ENCODE measurements at regions not wholly inside any gene's neighbourhood (a gene's known extent, or its start where the extent isn't known, plus 50 kb on each side); places are given as distances from the start of the nearest gene placed in this dataset.

DNA sequence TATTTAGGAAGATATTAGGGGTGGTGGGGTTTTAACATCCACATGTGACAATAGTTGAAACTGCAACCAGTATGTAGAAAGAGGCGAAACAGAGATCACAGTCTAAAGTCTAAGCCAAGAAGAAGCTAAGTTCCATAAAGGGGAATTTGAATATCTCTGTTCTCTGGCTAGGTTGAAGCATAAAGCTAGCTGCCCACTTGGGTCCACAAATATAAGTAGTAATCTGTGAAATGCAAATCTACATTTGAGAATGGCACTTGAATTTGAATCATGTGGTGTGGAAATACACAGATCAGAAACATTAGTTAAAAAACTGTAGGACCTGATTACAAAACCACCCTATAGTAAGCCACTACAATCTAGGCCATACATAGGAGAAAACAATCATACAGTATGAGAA lies 602.1 kb downstream of the LMO4 start:
- H3K4me3 ChIP-seq (ENCODE audit: control insufficient read depth in 1 of 2, extremely low read depth in 1 of 2, low read length in 1 of 2) = no peak overlapping the region
- no peaks in the 10 kb centered on the region for H3K36me3 Mint-ChIP-seq
- ChIA-PET CTCF (interaction anchor here in 1 of 2 donors (0.6 kb wide), 1 partner anchor 1095 kb away, joined by 9 read pairs; no protein-coding TSS in a partner anchor), POLR2A (no interaction called here)
- no peaks in the 10 kb centered on the region for H3K4me1 Mint-ChIP-seq
- H3K9me3 Mint-ChIP-seq = peaks cover 5 to 15% (median 5%) of the 10 kb centered on the region in 3 donors
- H3K36me3 ChIP-seq (ENCODE audit: control insufficient read depth in 2 of 2, extremely low read depth in 1 of 2, insufficient read depth in 1 of 2, low read length in 1 of 2) = no peaks in the 10 kb centered on the region
- H3K27ac ChIP-seq (ENCODE audit: low read length) = no peak overlapping the region
- ATAC-seq (replicated peaks in 1 of 4) (no peak), DNase-seq (no peak)
- H3K4me1 ChIP-seq (ENCODE audit: control insufficient read depth in 1 of 2, extremely low read depth in 1 of 2, insufficient read depth in 2 of 2, low read length in 2 of 2) = no peaks in the 10 kb centered on the region
- 67% methylated on average over 1 of the region's 1 CpG for WGBS (ENCODE audit: insufficient coverage)
- H3K4me3 Mint-ChIP-seq = no peak overlapping the region
- H3K27me3 Mint-ChIP-seq = peaks cover 3 to 4% of the 10 kb centered on the region in 2 donors
- peaks cover 0 to 2% of the 10 kb centered on the region in 2 experiments for H3K27me3 ChIP-seq (replicated peaks in 1 of 2; ENCODE audit: control insufficient read depth in 2 of 2, extremely low read depth in 1 of 2, insufficient read depth in 2 of 2, low read length in 1 of 2)
- no peak overlapping the region for H3K27ac Mint-ChIP-seq
- H3K9me3 ChIP-seq = peaks cover 4% of the 10 kb centered on the region

DNA sequence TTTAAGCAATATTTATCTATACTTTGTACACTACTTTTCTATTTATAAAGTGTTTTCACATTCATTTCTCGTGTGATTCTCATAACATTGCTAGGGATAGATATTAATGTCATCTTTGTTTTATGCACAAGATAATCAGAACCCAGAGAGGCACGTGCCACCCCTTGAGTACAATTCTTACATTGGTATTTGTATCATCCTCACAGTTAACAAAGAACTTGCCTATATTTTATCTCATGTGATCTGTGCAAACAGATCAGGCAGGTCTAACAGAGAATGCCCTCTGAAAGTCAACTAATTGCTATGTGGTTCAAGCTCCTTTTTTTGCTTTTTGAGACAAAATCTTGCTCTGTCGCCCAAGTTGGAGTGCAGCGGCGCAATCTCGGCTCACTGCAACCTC lies 604.5 kb downstream of the LMO4 start:
- no CpG with 5 or more reads among the region's 6 CpGs for WGBS (ENCODE audit: insufficient coverage)
- DNase-seq (no peak), ATAC-seq (replicated peaks in 1 of 4) (no peak)
- Mint-ChIP-seq H3K27me3 (peaks cover 3 to 4% of the 10 kb centered on the region in 2 donors), H3K4me3 (no peak overlapping the region), H3K4me1 (no peaks in the 10 kb centered on the region), H3K9me3 (peaks cover 5 to 15% (median 5%) of the 10 kb centered on the region in 3 donors), H3K36me3 (no peaks in the 10 kb centered on the region), H3K27ac (no peak overlapping the region)
- peaks cover 0 to 2% of the 10 kb centered on the region in 2 experiments for H3K27me3 ChIP-seq (replicated peaks in 1 of 2; ENCODE audit: control insufficient read depth in 2 of 2, extremely low read depth in 1 of 2, insufficient read depth in 2 of 2, low read length in 1 of 2)
- no peaks in the 10 kb centered on the region for H3K4me1 ChIP-seq (ENCODE audit: control insufficient read depth in 1 of 2, extremely low read depth in 1 of 2, insufficient read depth in 2 of 2, low read length in 2 of 2)
- ChIA-PET POLR2A (no interaction called here), CTCF (no interaction called here)
- no peak overlapping the region for H3K4me3 ChIP-seq (ENCODE audit: control insufficient read depth in 1 of 2, extremely low read depth in 1 of 2, low read length in 1 of 2)
- peaks cover 4% of the 10 kb centered on the region for H3K9me3 ChIP-seq
- no peak overlapping the region for H3K27ac ChIP-seq (ENCODE audit: low read length)
- H3K36me3 ChIP-seq (ENCODE audit: control insufficient read depth in 2 of 2, extremely low read depth in 1 of 2, insufficient read depth in 1 of 2, low read length in 1 of 2) = no peaks in the 10 kb centered on the region

GRCh38 chr1:87935130-87935529 lies 606.5 kb downstream of the LMO4 start:
- Mint-ChIP-seq H3K27ac (no peak overlapping the region), H3K9me3 (peaks cover 5 to 11% (median 5%) of the 10 kb centered on the region in 3 donors), H3K4me1 (no peaks in the 10 kb centered on the region), H3K27me3 (peaks cover 3 to 4% of the 10 kb centered on the region in 2 donors), H3K36me3 (no peaks in the 10 kb centered on the region), H3K4me3 (no peak overlapping the region)
- no CpG with 5 or more reads among the region's 2 CpGs for WGBS (ENCODE audit: insufficient coverage)
- no peak overlapping the region for H3K4me3 ChIP-seq (ENCODE audit: control insufficient read depth in 1 of 2, extremely low read depth in 1 of 2, low read length in 1 of 2)
- CTCF ChIA-PET = no interaction called here
- no peak overlapping the region for H3K27ac ChIP-seq (ENCODE audit: low read length)
- POLR2A ChIA-PET = no interaction called here
- DNase-seq (no peak), ATAC-seq (replicated peaks in 1 of 4) (no peak)
- H3K36me3 ChIP-seq (ENCODE audit: control insufficient read depth in 2 of 2, extremely low read depth in 1 of 2, insufficient read depth in 1 of 2, low read length in 1 of 2) = no peaks in the 10 kb centered on the region
- H3K27me3 ChIP-seq (replicated peaks in 1 of 2; ENCODE audit: control insufficient read depth in 2 of 2, extremely low read depth in 1 of 2, insufficient read depth in 2 of 2, low read length in 1 of 2) = peaks cover 0 to 2% of the 10 kb centered on the region in 2 experiments
- no peaks in the 10 kb centered on the region for H3K4me1 ChIP-seq (ENCODE audit: control insufficient read depth in 1 of 2, extremely low read depth in 1 of 2, insufficient read depth in 2 of 2, low read length in 2 of 2)
- H3K9me3 ChIP-seq = peaks cover 4% of the 10 kb centered on the region

DNA sequence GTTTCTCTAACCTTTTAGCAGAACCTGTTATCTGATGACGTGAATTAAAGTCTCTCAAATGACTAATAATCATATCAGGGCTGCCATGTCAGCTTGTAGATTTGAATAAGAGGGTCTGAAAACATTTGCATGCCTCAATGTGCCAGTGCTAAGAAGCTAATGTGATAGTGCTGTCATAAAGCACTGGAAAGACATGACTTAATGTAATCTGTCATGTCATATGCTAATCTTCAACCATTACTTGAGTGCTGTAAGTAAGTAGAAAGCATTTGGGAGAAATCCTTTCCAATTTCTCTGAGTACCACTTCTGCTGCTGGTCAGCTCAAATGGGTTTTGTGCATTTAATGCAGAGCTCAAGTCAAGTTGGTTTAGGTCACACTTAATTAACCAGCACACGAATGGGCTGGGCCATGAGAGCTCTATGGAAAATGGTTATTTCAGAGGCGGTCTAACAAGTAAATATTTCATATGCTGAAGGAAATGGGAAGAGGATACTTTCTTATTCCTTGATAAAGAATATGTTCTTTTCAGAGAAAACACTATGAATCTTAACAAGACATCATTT lies 609.2 kb downstream of the LMO4 start:
- no peaks in the 10 kb centered on the region for H3K36me3 ChIP-seq (ENCODE audit: control insufficient read depth in 2 of 2, extremely low read depth in 1 of 2, insufficient read depth in 1 of 2, low read length in 1 of 2)
- no peak overlapping the region for H3K27ac Mint-ChIP-seq
- H3K4me1 Mint-ChIP-seq = no peaks in the 10 kb centered on the region
- H3K9me3 Mint-ChIP-seq = no peaks in the 10 kb centered on the region
- POLR2A ChIA-PET = no interaction called here
- no peaks in the 10 kb centered on the region for H3K4me1 ChIP-seq (ENCODE audit: control insufficient read depth in 1 of 2, extremely low read depth in 1 of 2, insufficient read depth in 2 of 2, low read length in 2 of 2)
- H3K27ac ChIP-seq (ENCODE audit: low read length) = no peak overlapping the region
- DNase-seq (no peak), ATAC-seq (replicated peaks in 1 of 4) (no peak)
- no peak overlapping the region for H3K4me3 Mint-ChIP-seq
- no peaks in the 10 kb centered on the region for H3K36me3 Mint-ChIP-seq
- no CpG with 5 or more reads among the region's 3 CpGs for WGBS (ENCODE audit: insufficient coverage)
- H3K9me3 ChIP-seq = no peaks in the 10 kb centered on the region
- CTCF ChIA-PET = interaction anchor here in 1 of 2 donors (0.6 kb wide), 1 partner anchor 725 kb away, joined by 7 read pairs; no protein-coding TSS in a partner anchor
- no peaks in the 10 kb centered on the region for H3K27me3 ChIP-seq (replicated peaks in 1 of 2; ENCODE audit: control insufficient read depth in 2 of 2, extremely low read depth in 1 of 2, insufficient read depth in 2 of 2, low read length in 1 of 2)
- H3K27me3 Mint-ChIP-seq = peaks cover 3 to 4% of the 10 kb centered on the region in 2 donors
- no peak overlapping the region for H3K4me3 ChIP-seq (ENCODE audit: control insufficient read depth in 1 of 2, extremely low read depth in 1 of 2, low read length in 1 of 2)

GRCh38 chr1:87938631-87939030 lies 610.0 kb downstream of the LMO4 start:
- Histone ChIP-seq H3K36me3 (ENCODE audit: control insufficient read depth in 2 of 2, extremely low read depth in 1 of 2, insufficient read depth in 1 of 2, low read length in 1 of 2) (no peaks in the 10 kb centered on the region), H3K4me1 (ENCODE audit: control insufficient read depth in 1 of 2, extremely low read depth in 1 of 2, insufficient read depth in 2 of 2, low read length in 2 of 2) (no peaks in the 10 kb centered on the region), H3K4me3 (ENCODE audit: control insufficient read depth in 1 of 2, extremely low read depth in 1 of 2, low read length in 1 of 2) (no peak overlapping the region), H3K9me3 (no peaks in the 10 kb centered on the region), H3K27me3 (replicated peaks in 1 of 2; ENCODE audit: control insufficient read depth in 2 of 2, extremely low read depth in 1 of 2, insufficient read depth in 2 of 2, low read length in 1 of 2) (no peaks in the 10 kb centered on the region), H3K27ac (ENCODE audit: low read length) (no peak overlapping the region)
- Mint-ChIP-seq H3K9me3 (no peaks in the 10 kb centered on the region), H3K36me3 (no peaks in the 10 kb centered on the region), H3K4me1 (no peaks in the 10 kb centered on the region), H3K27me3 (peaks cover 3 to 4% of the 10 kb centered on the region in 2 donors), H3K4me3 (no peak overlapping the region), H3K27ac (no peak overlapping the region)
- ATAC-seq (replicated peaks in 1 of 4) (no peak), DNase-seq (no peak)
- ChIA-PET CTCF (no interaction called here), POLR2A (no interaction called here)
- WGBS (ENCODE audit: insufficient coverage) = no CpG with 5 or more reads among the region's 2 CpGs

GRCh38 chr1:87939444-87939843 lies 610.8 kb downstream of the LMO4 start:
- Mint-ChIP-seq H3K27ac (no peak overlapping the region), H3K4me1 (no peaks in the 10 kb centered on the region), H3K4me3 (no peak overlapping the region), H3K9me3 (no peaks in the 10 kb centered on the region), H3K36me3 (no peaks in the 10 kb centered on the region), H3K27me3 (peaks cover 0 to 4% of the 10 kb centered on the region in 2 donors)
- ChIA-PET POLR2A (no interaction called here), CTCF (no interaction called here)
- Histone ChIP-seq H3K4me1 (ENCODE audit: control insufficient read depth in 1 of 2, extremely low read depth in 1 of 2, insufficient read depth in 2 of 2, low read length in 2 of 2) (no peaks in the 10 kb centered on the region), H3K36me3 (ENCODE audit: control insufficient read depth in 2 of 2, extremely low read depth in 1 of 2, insufficient read depth in 1 of 2, low read length in 1 of 2) (no peaks in the 10 kb centered on the region), H3K4me3 (ENCODE audit: control insufficient read depth in 1 of 2, extremely low read depth in 1 of 2, low read length in 1 of 2) (no peak overlapping the region), H3K27ac (ENCODE audit: low read length) (no peak overlapping the region), H3K9me3 (no peaks in the 10 kb centered on the region), H3K27me3 (replicated peaks in 1 of 2; ENCODE audit: control insufficient read depth in 2 of 2, extremely low read depth in 1 of 2, insufficient read depth in 2 of 2, low read length in 1 of 2) (no peaks in the 10 kb centered on the region)
- no peak for ATAC-seq (replicated peaks in 1 of 4)
- DNase-seq = no peak
- no CpG with 5 or more reads among the region's 2 CpGs for WGBS (ENCODE audit: insufficient coverage)

DNA sequence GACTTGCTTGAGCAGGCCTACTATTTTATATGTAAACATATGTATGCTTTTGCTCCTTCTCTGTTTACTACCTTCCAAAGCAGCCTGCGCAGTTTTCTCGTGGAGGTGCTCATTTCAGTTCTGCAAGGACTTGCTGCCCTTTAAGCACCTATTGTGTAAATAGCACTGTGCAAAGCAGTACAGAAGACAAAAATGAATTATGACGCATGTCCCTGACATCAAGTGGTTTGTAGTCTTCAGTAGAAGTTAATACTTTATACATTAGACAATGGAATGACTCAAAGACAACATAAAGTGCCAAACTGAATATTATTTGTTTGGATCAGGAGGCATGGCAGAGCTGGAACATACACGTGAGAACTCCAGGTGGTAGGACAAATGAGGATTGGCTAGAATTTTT lies 611.7 kb downstream of the LMO4 start:
- H3K4me3 Mint-ChIP-seq = no peak overlapping the region
- no peak overlapping the region for H3K27ac Mint-ChIP-seq
- H3K9me3 ChIP-seq = no peaks in the 10 kb centered on the region
- no peak overlapping the region for H3K4me3 ChIP-seq (ENCODE audit: control insufficient read depth in 1 of 2, extremely low read depth in 1 of 2, low read length in 1 of 2)
- no peaks in the 10 kb centered on the region for H3K36me3 ChIP-seq (ENCODE audit: control insufficient read depth in 2 of 2, extremely low read depth in 1 of 2, insufficient read depth in 1 of 2, low read length in 1 of 2)
- no CpG with 5 or more reads among the region's 4 CpGs for WGBS (ENCODE audit: insufficient coverage)
- H3K4me1 ChIP-seq (ENCODE audit: control insufficient read depth in 1 of 2, extremely low read depth in 1 of 2, insufficient read depth in 2 of 2, low read length in 2 of 2) = no peaks in the 10 kb centered on the region
- H3K27me3 Mint-ChIP-seq = peaks cover 0 to 4% of the 10 kb centered on the region in 2 donors
- no peak for ATAC-seq (replicated peaks in 1 of 4)
- POLR2A ChIA-PET = no interaction called here
- no peaks in the 10 kb centered on the region for H3K36me3 Mint-ChIP-seq
- H3K27ac ChIP-seq (ENCODE audit: low read length) = no peak overlapping the region
- DNase-seq = no peak
- H3K4me1 Mint-ChIP-seq = no peaks in the 10 kb centered on the region
- H3K27me3 ChIP-seq (replicated peaks in 1 of 2; ENCODE audit: control insufficient read depth in 2 of 2, extremely low read depth in 1 of 2, insufficient read depth in 2 of 2, low read length in 1 of 2) = no peaks in the 10 kb centered on the region
- H3K9me3 Mint-ChIP-seq = no peaks in the 10 kb centered on the region
- CTCF ChIA-PET = no interaction called here
